Erythroblast (primary cell): ENCODE measurements at regions not wholly inside any gene's neighbourhood (a gene's known extent, or its start where the extent isn't known, plus 50 kb on each side); places are given as distances from the start of the nearest gene placed in this dataset.

Source experiments
- GATA1 ChIP-seq: IDR thresholded peaks from 2 replicates; pipeline ENCODE4 v1.6.1; 2011; ENCODE audit warnings: low read depth, mild to moderate bottlenecking, control low read depth, low read length, moderate library complexity
- POLR2A ChIP-seq: IDR thresholded peaks from 2 replicates; pipeline ENCODE4 v1.6.1; 2011; ENCODE audit warnings: mild to moderate bottlenecking, low read length

GRCh38 chr6:153962555-153962954 lies 76.5 kb upstream of the OPRM1 start:
- TF ChIP-seq POLR2A: no peak
- TF ChIP-seq GATA1: no peak
